ENCODE measurements at regions not wholly inside any gene's neighbourhood (a gene's known extent, or its start where the extent isn't known, plus 50 kb on each side); places are given as distances from the start of the nearest gene placed in this dataset.

DNA sequence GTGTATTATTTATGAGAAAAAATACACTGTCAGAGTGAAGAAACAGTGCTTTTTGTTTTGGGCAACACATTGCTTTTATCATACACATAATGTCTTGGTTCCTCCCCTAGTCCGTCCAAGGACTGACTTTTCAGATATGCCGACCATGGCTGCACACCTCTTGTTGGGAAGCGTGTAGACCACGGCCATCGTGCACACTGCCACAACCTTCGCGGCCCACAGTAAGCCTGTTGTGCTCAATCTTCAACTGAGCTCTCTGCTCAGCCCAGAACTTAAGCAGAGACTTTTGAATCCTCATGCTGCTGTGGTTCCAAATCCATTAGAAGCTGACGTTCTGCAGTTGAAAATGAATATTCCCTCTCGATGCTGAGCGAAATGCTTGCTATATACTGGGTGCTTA lies 157.6 kb upstream of the IRX2 start:
- Histone ChIP-seq H3K4me2 (ENCODE audit: control insufficient read depth, insufficient read depth) (no peak overlapping the region), H2AFZ (ENCODE audit: control insufficient read depth, low read depth, low read length) (no peak overlapping the region), H3K4me1 (ENCODE audit: control insufficient read depth, insufficient read depth, low read length) (no peaks in the 10 kb centered on the region), H3K9ac (ENCODE audit: control insufficient read depth, insufficient read depth, low read length) (no peak overlapping the region), H3K36me3 (ENCODE audit: control insufficient read depth in 2 of 2, insufficient read depth in 2 of 2, low read length in 1 of 2) (no peaks in the 10 kb centered on the region), H3K27ac (ENCODE audit: control insufficient read depth, insufficient read depth) (no peak overlapping the region), H3K27me3 (replicated peaks in 1 of 2; ENCODE audit: control insufficient read depth in 2 of 2, insufficient read depth in 2 of 2, low read length in 1 of 2) (no peaks in the 10 kb centered on the region), H3K9me3 (replicated peaks; ENCODE audit: control insufficient read depth, insufficient read depth, low read length) (no peaks in the 10 kb centered on the region; the same call in 2 of the 3 replicates), H3K79me2 (ENCODE audit: control insufficient read depth, insufficient read depth, low read length) (no peaks in the 10 kb centered on the region), H4K20me1 (ENCODE audit: control insufficient read depth, insufficient read depth) (no peaks in the 10 kb centered on the region), H3K4me3 (no peak overlapping the region)
- CTCF ChIA-PET = no interaction called here
- RAD21 ChIA-PET (ENCODE audit: unreplicated experiment) = no interaction called here
- no peak for ATAC-seq
- in situ Hi-C loops (cut with MboI) (no loop called here), intact Hi-C loops (cut with micrococcal nuclease; ENCODE audit: unreplicated experiment) (no loop called here)
- FAIRE-seq = no peak
- SMC1A ChIA-PET (ENCODE audit: uncharacterized antibody, unreplicated experiment) = no interaction called here
- no peak for DNase-seq (ENCODE audit: low read depth, low spot score)
- TF ChIP-seq WRNIP1 (IDR thresholded peaks at IDR 0.05; ENCODE audit: borderline replicate concordance, low read depth, low read length) (no peak), DPF2 (IDR thresholded peaks at IDR 0.05) (no peak), FOXM1 (IDR thresholded peaks at IDR 0.05; ENCODE audit: low read depth, low read length) (no peak), TCF12 (IDR thresholded peaks at IDR 0.05; ENCODE audit: low read depth, low read length) (no peak), KDM1A (IDR thresholded peaks at IDR 0.05; ENCODE audit: borderline replicate concordance) (no peak)
- TF ChIP-seq, protein P1, sequence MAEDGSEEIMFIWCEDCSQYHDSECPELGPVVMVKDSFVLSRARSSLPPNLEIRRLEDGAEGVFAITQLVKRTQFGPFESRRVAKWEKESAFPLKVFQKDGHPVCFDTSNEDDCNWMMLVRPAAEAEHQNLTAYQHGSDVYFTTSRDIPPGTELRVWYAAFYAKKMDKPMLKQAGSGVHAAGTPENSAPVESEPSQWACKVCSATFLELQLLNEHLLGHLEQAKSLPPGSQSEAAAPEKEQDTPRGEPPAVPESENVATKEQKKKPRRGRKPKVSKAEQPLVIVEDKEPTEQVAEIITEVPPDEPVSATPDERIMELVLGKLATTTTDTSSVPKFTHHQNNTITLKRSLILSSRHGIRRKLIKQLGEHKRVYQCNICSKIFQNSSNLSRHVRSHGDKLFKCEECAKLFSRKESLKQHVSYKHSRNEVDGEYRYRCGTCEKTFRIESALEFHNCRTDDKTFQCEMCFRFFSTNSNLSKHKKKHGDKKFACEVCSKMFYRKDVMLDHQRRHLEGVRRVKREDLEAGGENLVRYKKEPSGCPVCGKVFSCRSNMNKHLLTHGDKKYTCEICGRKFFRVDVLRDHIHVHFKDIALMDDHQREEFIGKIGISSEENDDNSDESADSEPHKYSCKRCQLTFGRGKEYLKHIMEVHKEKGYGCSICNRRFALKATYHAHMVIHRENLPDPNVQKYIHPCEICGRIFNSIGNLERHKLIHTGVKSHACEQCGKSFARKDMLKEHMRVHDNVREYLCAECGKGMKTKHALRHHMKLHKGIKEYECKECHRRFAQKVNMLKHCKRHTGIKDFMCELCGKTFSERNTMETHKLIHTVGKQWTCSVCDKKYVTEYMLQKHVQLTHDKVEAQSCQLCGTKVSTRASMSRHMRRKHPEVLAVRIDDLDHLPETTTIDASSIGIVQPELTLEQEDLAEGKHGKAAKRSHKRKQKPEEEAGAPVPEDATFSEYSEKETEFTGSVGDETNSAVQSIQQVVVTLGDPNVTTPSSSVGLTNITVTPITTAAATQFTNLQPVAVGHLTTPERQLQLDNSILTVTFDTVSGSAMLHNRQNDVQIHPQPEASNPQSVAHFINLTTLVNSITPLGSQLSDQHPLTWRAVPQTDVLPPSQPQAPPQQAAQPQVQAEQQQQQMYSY (CRISPR knock-in tag; IDR thresholded peaks at IDR 0.05) = no peak
- TF ChIP-seq, protein P2, sequence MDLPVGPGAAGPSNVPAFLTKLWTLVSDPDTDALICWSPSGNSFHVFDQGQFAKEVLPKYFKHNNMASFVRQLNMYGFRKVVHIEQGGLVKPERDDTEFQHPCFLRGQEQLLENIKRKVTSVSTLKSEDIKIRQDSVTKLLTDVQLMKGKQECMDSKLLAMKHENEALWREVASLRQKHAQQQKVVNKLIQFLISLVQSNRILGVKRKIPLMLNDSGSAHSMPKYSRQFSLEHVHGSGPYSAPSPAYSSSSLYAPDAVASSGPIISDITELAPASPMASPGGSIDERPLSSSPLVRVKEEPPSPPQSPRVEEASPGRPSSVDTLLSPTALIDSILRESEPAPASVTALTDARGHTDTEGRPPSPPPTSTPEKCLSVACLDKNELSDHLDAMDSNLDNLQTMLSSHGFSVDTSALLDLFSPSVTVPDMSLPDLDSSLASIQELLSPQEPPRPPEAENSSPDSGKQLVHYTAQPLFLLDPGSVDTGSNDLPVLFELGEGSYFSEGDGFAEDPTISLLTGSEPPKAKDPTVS (IDR thresholded peaks at IDR 0.05; ENCODE audit: low read depth, low read length) = no peak
- TF ChIP-seq, protein P3, sequence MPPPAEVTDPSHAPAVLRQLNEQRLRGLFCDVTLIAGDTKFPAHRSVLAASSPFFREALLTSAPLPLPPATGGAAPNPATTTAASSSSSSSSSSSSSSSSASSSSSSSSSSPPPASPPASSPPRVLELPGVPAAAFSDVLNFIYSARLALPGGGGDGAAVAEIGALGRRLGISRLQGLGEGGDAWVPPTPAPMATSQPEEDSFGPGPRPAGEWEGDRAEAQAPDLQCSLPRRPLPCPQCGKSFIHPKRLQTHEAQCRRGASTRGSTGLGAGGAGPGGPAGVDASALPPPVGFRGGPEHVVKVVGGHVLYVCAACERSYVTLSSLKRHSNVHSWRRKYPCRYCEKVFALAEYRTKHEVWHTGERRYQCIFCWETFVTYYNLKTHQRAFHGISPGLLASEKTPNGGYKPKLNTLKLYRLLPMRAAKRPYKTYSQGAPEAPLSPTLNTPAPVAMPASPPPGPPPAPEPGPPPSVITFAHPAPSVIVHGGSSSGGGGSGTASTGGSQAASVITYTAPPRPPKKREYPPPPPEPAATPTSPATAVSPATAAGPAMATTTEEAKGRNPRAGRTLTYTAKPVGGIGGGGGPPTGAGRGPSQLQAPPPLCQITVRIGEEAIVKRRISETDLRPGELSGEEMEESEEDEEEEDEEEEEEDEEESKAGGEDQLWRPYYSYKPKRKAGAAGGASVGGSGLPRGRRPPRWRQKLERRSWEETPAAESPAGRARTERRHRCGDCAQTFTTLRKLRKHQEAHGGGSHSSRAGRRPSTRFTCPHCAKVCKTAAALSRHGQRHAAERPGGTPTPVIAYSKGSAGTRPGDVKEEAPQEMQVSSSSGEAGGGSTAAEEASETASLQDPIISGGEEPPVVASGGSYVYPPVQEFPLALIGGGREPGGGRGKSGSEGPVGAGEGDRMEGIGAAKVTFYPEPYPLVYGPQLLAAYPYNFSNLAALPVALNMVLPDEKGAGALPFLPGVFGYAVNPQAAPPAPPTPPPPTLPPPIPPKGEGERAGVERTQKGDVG (CRISPR knock-in tag; IDR thresholded peaks at IDR 0.05) = no peak
- POLR2A ChIA-PET = interaction anchor here (0.6 kb wide), 1 partner anchor 14 kb away, joined by 4 read pairs; no protein-coding TSS in a partner anchor
- no TSS peak for BruUV-seq (replicated peaks)
- 47% methylated on average over 10 of the region's 10 CpGs for WGBS (ENCODE audit: insufficient coverage, insufficient replicate concordance, low lambda C conversion rate, missing lambda C conversion rate)
